Neutrophil (primary cell): ENCODE measurements at regions not wholly inside any gene's neighbourhood (a gene's known extent, or its start where the extent isn't known, plus 50 kb on each side); places are given as distances from the start of the nearest gene placed in this dataset.

Experiments
- H3K27ac ChIP-seq: fragments of 200-600 bp; sonication (generic); 2 replicates; pipeline ENCODE4 v1.5.1; 2016; ENCODE audit warnings: mild to moderate bottlenecking, moderate library complexity
- H3K27me3 ChIP-seq: fragments of 200-600 bp; sonication (generic); 2 replicates; pipeline ENCODE4 v1.6.0; 2016; ENCODE audit warnings: mild to moderate bottlenecking
- H3K36me3 ChIP-seq: fragments of 200-600 bp; sonication (generic); 2 replicates; pipeline ENCODE4 v1.5.1; 2017
- H3K4me1 ChIP-seq, 2 experiments: fragments of 200-600 bp in 1 of 2; sonication (generic) in 1 of 2; 1 replicate in 1 of 2; 2 replicates in 1 of 2; pipeline versions ENCODE4 v1.5.1 to v1.6.1; 2013 to 2016; ENCODE audit warnings: low read depth in 1 of 2, low read length in 1 of 2, mild to moderate bottlenecking in 1 of 2, moderate library complexity in 1 of 2; ENCODE audit not compliant: control insufficient read depth in 1 of 2, insufficient read depth in 1 of 2
- H3K4me3 ChIP-seq, 2 experiments: fragments of 200-600 bp in 1 of 2; sonication (generic) in 1 of 2; 1 replicate in 1 of 2; 2 replicates in 1 of 2; pipeline ENCODE4 v1.5.1; 2013 to 2016; ENCODE audit warnings: low read depth in 1 of 2, low read length in 1 of 2, mild to moderate bottlenecking in 1 of 2, moderate library complexity in 1 of 2
- H3K9me3 ChIP-seq: fragments of 200-600 bp; sonication (generic); 2 replicates; pipeline ENCODE4 v1.5.1; 2016
- CTCF ChIP-seq: fragments of 200-600 bp; sonication (generic); IDR thresholded peaks from 2 replicates; pipeline ENCODE4 v1.5.1; 2016; ENCODE audit warnings: antibody characterized with exemption

- Histone ChIP-seq H3K4me1 (no peaks in the 10 kb centered on the region), H3K36me3 (no peaks in the 10 kb centered on the region), H3K4me3 (no peak overlapping the region), H3K27ac (no peak overlapping the region), H3K27me3 (no peaks in the 10 kb centered on the region), H3K9me3 (no peaks in the 10 kb centered on the region)
- TF ChIP-seq CTCF = no peak
These were observed 81.7 kb upstream of the SPTLC1 start for GRCh38 chr9:92196909-92197308.

GRCh38 chr9:92196400-92196799 is 81.2 kb upstream of the SPTLC1 start:
- Histone ChIP-seq H3K27ac (no peak overlapping the region), H3K9me3 (no peaks in the 10 kb centered on the region), H3K4me3 (no peak overlapping the region), H3K27me3 (no peaks in the 10 kb centered on the region), H3K4me1 (no peaks in the 10 kb centered on the region), H3K36me3 (no peaks in the 10 kb centered on the region)
- TF ChIP-seq CTCF = no peak

GRCh38 chr9:92191801-92192200 is 76.6 kb upstream of the SPTLC1 start:
- Histone ChIP-seq H3K27ac (no peak overlapping the region), H3K4me3 (no peak overlapping the region), H3K36me3 (no peaks in the 10 kb centered on the region), H3K27me3 (no peaks in the 10 kb centered on the region), H3K4me1 (no peaks in the 10 kb centered on the region), H3K9me3 (no peaks in the 10 kb centered on the region)
- no peak for TF ChIP-seq CTCF

GRCh38 chr9:92190536-92190790 is 75.2 kb upstream of the SPTLC1 start:
- no peaks in the 10 kb centered on the region for H3K9me3 ChIP-seq
- H3K27ac ChIP-seq = no peak overlapping the region
- H3K27me3 ChIP-seq = no peaks in the 10 kb centered on the region
- no peak overlapping the region for H3K4me3 ChIP-seq
- no peak for TF ChIP-seq CTCF
- H3K4me1 ChIP-seq = no peaks in the 10 kb centered on the region
- no peaks in the 10 kb centered on the region for H3K36me3 ChIP-seq

- no peak overlapping the region for H3K4me3 ChIP-seq
- H3K9me3 ChIP-seq = no peaks in the 10 kb centered on the region
- no peaks in the 10 kb centered on the region for H3K36me3 ChIP-seq
- H3K27me3 ChIP-seq = no peaks in the 10 kb centered on the region
- H3K27ac ChIP-seq = no peak overlapping the region
- H3K4me1 ChIP-seq = no peaks in the 10 kb centered on the region
- no peak for TF ChIP-seq CTCF
These were observed 74.7 kb upstream of the SPTLC1 start for GRCh38 chr9:92189782-92190535.
